ENCODE measurements at regions not wholly inside any gene's neighbourhood (a gene's known extent, or its start where the extent isn't known, plus 50 kb on each side); places are given as distances from the start of the nearest gene placed in this dataset.

GRCh38 chr20:17873410-17874270 lies 95.0 kb downstream of the SNX5 start:
- H3K4me1 Mint-ChIP-seq, result peaks cover 15 to 33% (median 22%) of the 10 kb centered on the region in 3 donors
- ATAC-seq (replicated peaks in 1 of 4), result peak in 1 of 4 experiments; percentile 20
- H3K36me3 Mint-ChIP-seq, result no peaks in the 10 kb centered on the region
- WGBS (ENCODE audit: insufficient coverage), result 71% methylated on average over 12 of the region's 14 CpGs
- Histone ChIP-seq H3K27ac (ENCODE audit: low read length) (no peak overlapping the region), H3K9me3 (no peaks in the 10 kb centered on the region), H3K4me3 (ENCODE audit: control insufficient read depth in 1 of 2, extremely low read depth in 1 of 2, low read length in 1 of 2) (no peak overlapping the region), H3K36me3 (ENCODE audit: control insufficient read depth in 2 of 2, extremely low read depth in 1 of 2, insufficient read depth in 1 of 2, low read length in 1 of 2) (no peaks in the 10 kb centered on the region), H3K4me1 (ENCODE audit: control insufficient read depth in 1 of 2, extremely low read depth in 1 of 2, insufficient read depth in 2 of 2, low read length in 2 of 2) (peaks cover 0 to 8% of the 10 kb centered on the region in 2 experiments), H3K27me3 (replicated peaks in 1 of 2; ENCODE audit: control insufficient read depth in 2 of 2, extremely low read depth in 1 of 2, insufficient read depth in 2 of 2, low read length in 1 of 2) (peaks cover 0 to 28% of the 10 kb centered on the region in 2 experiments)
- ChIA-PET POLR2A (no interaction called here), CTCF (interaction anchor here in 1 of 2 donors (0.6 to 0.7 kb wide), 2 partner anchors 65 to 118 kb away, joined by 3 read pairs; no protein-coding TSS in a partner anchor)
- no peak overlapping the region for H3K4me3 Mint-ChIP-seq
- no peak for DNase-seq
- peaks cover 6 to 13% of the 10 kb centered on the region in 2 donors for H3K27me3 Mint-ChIP-seq
- H3K9me3 Mint-ChIP-seq, result no peaks in the 10 kb centered on the region
- H3K27ac Mint-ChIP-seq, result no peak overlapping the region

GRCh38 chr20:17872959-17873358 lies 95.6 kb downstream of the SNX5 start:
- Histone ChIP-seq H3K27ac (ENCODE audit: low read length) (no peak overlapping the region), H3K4me3 (ENCODE audit: control insufficient read depth in 1 of 2, extremely low read depth in 1 of 2, low read length in 1 of 2) (no peak overlapping the region), H3K36me3 (ENCODE audit: control insufficient read depth in 2 of 2, extremely low read depth in 1 of 2, insufficient read depth in 1 of 2, low read length in 1 of 2) (no peaks in the 10 kb centered on the region), H3K27me3 (replicated peaks in 1 of 2; ENCODE audit: control insufficient read depth in 2 of 2, extremely low read depth in 1 of 2, insufficient read depth in 2 of 2, low read length in 1 of 2) (peaks cover 0 to 28% of the 10 kb centered on the region in 2 experiments), H3K4me1 (ENCODE audit: control insufficient read depth in 1 of 2, extremely low read depth in 1 of 2, insufficient read depth in 2 of 2, low read length in 2 of 2) (peaks cover 0 to 5% of the 10 kb centered on the region in 2 experiments), H3K9me3 (no peaks in the 10 kb centered on the region)
- no peaks in the 10 kb centered on the region for H3K9me3 Mint-ChIP-seq
- H3K4me3 Mint-ChIP-seq, result no peak overlapping the region
- no peak overlapping the region for H3K27ac Mint-ChIP-seq
- ATAC-seq (replicated peaks in 1 of 4) (no peak), DNase-seq (no peak)
- H3K4me1 Mint-ChIP-seq, result peaks cover 13 to 26% (median 15%) of the 10 kb centered on the region in 3 donors
- H3K36me3 Mint-ChIP-seq, result no peaks in the 10 kb centered on the region
- ChIA-PET POLR2A (no interaction called here), CTCF (interaction anchor here in 1 of 2 donors (0.6 to 0.7 kb wide), 2 partner anchors 66 to 118 kb away, joined by 3 read pairs; no protein-coding TSS in a partner anchor)
- peaks cover 4 to 15% of the 10 kb centered on the region in 2 donors for H3K27me3 Mint-ChIP-seq
- 81% methylated on average over 5 of the region's 5 CpGs for WGBS (ENCODE audit: insufficient coverage)

DNA sequence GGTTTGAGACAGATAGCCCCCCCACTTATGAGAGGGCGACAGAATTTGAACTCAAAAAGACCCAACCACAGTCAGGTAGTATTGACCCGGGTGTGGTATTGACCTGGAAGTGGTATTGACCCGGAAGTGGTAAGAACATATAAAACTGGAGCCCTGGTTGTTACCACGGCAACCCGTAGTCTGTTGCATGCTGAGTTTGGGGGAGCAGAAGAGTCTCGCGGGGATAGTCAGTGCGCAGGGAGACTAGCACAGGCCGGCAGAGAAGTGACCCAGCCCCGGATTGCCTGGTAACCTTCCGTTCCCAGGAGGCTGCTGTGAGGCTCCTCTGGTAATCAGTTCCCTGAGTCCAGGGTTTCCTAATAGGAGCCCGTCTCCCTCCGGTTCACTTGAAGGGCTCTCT lies 96.2 kb downstream of the SNX5 start:
- peaks cover 13 to 25% (median 14%) of the 10 kb centered on the region in 3 donors for H3K4me1 Mint-ChIP-seq
- no peaks in the 10 kb centered on the region for H3K9me3 Mint-ChIP-seq
- H3K27me3 Mint-ChIP-seq, result peaks cover 0 to 15% of the 10 kb centered on the region in 2 donors
- Histone ChIP-seq H3K36me3 (ENCODE audit: control insufficient read depth in 2 of 2, extremely low read depth in 1 of 2, insufficient read depth in 1 of 2, low read length in 1 of 2) (no peaks in the 10 kb centered on the region), H3K4me1 (ENCODE audit: control insufficient read depth in 1 of 2, extremely low read depth in 1 of 2, insufficient read depth in 2 of 2, low read length in 2 of 2) (peaks cover 0 to 5% of the 10 kb centered on the region in 2 experiments), H3K27me3 (replicated peaks in 1 of 2; ENCODE audit: control insufficient read depth in 2 of 2, extremely low read depth in 1 of 2, insufficient read depth in 2 of 2, low read length in 1 of 2) (peaks cover 0 to 31% of the 10 kb centered on the region in 2 experiments), H3K27ac (ENCODE audit: low read length) (no peak overlapping the region), H3K9me3 (no peaks in the 10 kb centered on the region), H3K4me3 (ENCODE audit: control insufficient read depth in 1 of 2, extremely low read depth in 1 of 2, low read length in 1 of 2) (no peak overlapping the region)
- no peaks in the 10 kb centered on the region for H3K36me3 Mint-ChIP-seq
- ATAC-seq (replicated peaks in 1 of 4), result no peak
- no peak overlapping the region for H3K27ac Mint-ChIP-seq
- WGBS (ENCODE audit: insufficient coverage), result 73% methylated on average over 12 of the region's 13 CpGs
- CTCF ChIA-PET, result no interaction called here
- POLR2A ChIA-PET, result no interaction called here
- H3K4me3 Mint-ChIP-seq, result no peak overlapping the region
- no peak for DNase-seq

- peaks cover 0 to 15% of the 10 kb centered on the region in 2 donors for H3K27me3 Mint-ChIP-seq
- no peak for ATAC-seq (replicated peaks in 1 of 4)
- ChIA-PET CTCF (no interaction called here), POLR2A (no interaction called here)
- no peaks in the 10 kb centered on the region for H3K36me3 Mint-ChIP-seq
- peak overlapping the region in 1 of 3 donors; percentile 1 for H3K4me3 Mint-ChIP-seq
- no peaks in the 10 kb centered on the region for H3K9me3 Mint-ChIP-seq
- no peak for DNase-seq
- no peak overlapping the region for H3K4me3 ChIP-seq (ENCODE audit: control insufficient read depth in 1 of 2, extremely low read depth in 1 of 2, low read length in 1 of 2)
- peak overlapping the region; percentile 33 to 41 for H3K27ac Mint-ChIP-seq
- peaks cover 13 to 22% (median 14%) of the 10 kb centered on the region in 3 donors for H3K4me1 Mint-ChIP-seq
- no peaks in the 10 kb centered on the region for H3K36me3 ChIP-seq (ENCODE audit: control insufficient read depth in 2 of 2, extremely low read depth in 1 of 2, insufficient read depth in 1 of 2, low read length in 1 of 2)
- no peaks in the 10 kb centered on the region for H3K9me3 ChIP-seq
- H3K27me3 ChIP-seq (replicated peaks in 1 of 2; ENCODE audit: control insufficient read depth in 2 of 2, extremely low read depth in 1 of 2, insufficient read depth in 2 of 2, low read length in 1 of 2), result peaks cover 0 to 31% of the 10 kb centered on the region in 2 experiments
- H3K27ac ChIP-seq (ENCODE audit: low read length), result no peak overlapping the region
- H3K4me1 ChIP-seq (ENCODE audit: control insufficient read depth in 1 of 2, extremely low read depth in 1 of 2, insufficient read depth in 2 of 2, low read length in 2 of 2), result peaks cover 0 to 5% of the 10 kb centered on the region in 2 experiments
- 38% methylated on average over 4 of the region's 4 CpGs for WGBS (ENCODE audit: insufficient coverage)
Measured at GRCh38 chr20:17871886-17872285, 96.7 kb downstream of the SNX5 start.

DNA sequence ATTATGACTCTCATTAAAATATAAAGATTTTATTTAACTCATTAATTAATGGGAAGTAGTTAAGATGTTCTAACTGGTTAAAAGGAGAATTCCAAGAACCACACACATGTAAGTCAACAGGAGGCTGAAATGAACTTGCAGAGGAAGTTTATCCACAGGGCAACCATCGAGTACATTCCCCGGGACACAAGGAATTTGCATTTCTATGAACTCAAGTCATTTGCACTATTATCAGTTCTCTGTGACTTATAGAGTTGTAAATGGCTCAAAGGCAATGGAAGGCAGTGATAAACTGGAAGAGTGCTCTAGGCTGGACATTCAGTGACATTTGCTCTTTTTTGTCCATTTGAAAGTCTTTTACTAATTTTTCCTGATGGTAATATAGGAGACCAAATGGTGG lies 97.4 kb downstream of the SNX5 start:
- POLR2A ChIA-PET, result no interaction called here

DNA sequence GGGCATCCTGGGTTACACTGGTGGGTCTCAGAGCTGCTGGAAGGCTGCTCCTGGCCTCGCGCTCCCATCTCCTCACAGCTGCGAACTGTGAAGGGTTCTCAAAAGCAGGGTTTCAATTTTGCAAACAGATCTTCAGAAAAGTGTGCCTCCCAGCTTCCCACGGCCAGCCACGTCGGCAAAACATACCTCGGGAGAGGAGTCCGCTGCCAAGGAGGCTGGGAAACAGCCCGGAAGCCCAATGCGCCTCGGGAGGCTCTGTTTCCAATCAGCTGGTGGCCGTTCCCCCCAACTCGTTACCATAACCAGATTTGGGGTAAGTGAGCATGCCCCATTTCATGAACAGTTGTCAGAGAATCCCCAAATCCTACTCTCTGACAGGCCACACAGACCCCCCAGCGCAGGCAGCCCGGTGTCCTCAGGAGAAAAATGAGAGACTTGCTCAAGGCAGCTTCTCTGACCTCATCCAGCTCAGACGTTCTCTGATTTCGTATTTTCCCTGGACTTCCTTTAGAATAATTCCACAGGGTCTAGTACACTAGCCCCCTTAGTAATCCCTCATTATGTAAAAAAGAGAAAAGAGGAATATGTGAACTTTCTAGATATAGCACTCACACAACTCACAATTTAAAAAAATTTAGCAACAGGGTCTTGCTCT lies 98.4 kb downstream of the SNX5 start:
- Mint-ChIP-seq H3K36me3 (no peaks in the 10 kb centered on the region), H3K27ac (no peak overlapping the region), H3K4me1 (peaks cover 11 to 19% (median 13%) of the 10 kb centered on the region in 3 donors), H3K4me3 (no peak overlapping the region), H3K9me3 (no peaks in the 10 kb centered on the region), H3K27me3 (peaks cover 0 to 17% of the 10 kb centered on the region in 2 donors)
- no peaks in the 10 kb centered on the region for H3K36me3 ChIP-seq (ENCODE audit: control insufficient read depth in 2 of 2, extremely low read depth in 1 of 2, insufficient read depth in 1 of 2, low read length in 1 of 2)
- H3K27ac ChIP-seq (ENCODE audit: low read length), result no peak overlapping the region
- POLR2A ChIA-PET, result no interaction called here
- H3K27me3 ChIP-seq (replicated peaks in 1 of 2; ENCODE audit: control insufficient read depth in 2 of 2, extremely low read depth in 1 of 2, insufficient read depth in 2 of 2, low read length in 1 of 2), result peaks cover 0 to 30% of the 10 kb centered on the region in 2 experiments
- DNase-seq (no peak), ATAC-seq (replicated peaks in 1 of 4) (no peak)
- 93% methylated on average over 12 of the region's 17 CpGs for WGBS (ENCODE audit: insufficient coverage)
- H3K4me1 ChIP-seq (ENCODE audit: control insufficient read depth in 1 of 2, extremely low read depth in 1 of 2, insufficient read depth in 2 of 2, low read length in 2 of 2), result peaks cover 0 to 5% of the 10 kb centered on the region in 2 experiments
- CTCF ChIA-PET, result no interaction called here
- H3K9me3 ChIP-seq, result no peaks in the 10 kb centered on the region
- H3K4me3 ChIP-seq (ENCODE audit: control insufficient read depth in 1 of 2, extremely low read depth in 1 of 2, low read length in 1 of 2), result no peak overlapping the region

More for the DNA sequence above, 97.4 kb downstream of the SNX5 start:
- DNase-seq (no peak), ATAC-seq (replicated peaks in 1 of 4) (no peak)
- no peak overlapping the region for H3K4me3 Mint-ChIP-seq
- Histone ChIP-seq H3K4me3 (ENCODE audit: control insufficient read depth in 1 of 2, extremely low read depth in 1 of 2, low read length in 1 of 2) (no peak overlapping the region), H3K27me3 (replicated peaks in 1 of 2; ENCODE audit: control insufficient read depth in 2 of 2, extremely low read depth in 1 of 2, insufficient read depth in 2 of 2, low read length in 1 of 2) (peaks cover 0 to 30% of the 10 kb centered on the region in 2 experiments), H3K4me1 (ENCODE audit: control insufficient read depth in 1 of 2, extremely low read depth in 1 of 2, insufficient read depth in 2 of 2, low read length in 2 of 2) (peaks cover 0 to 5% of the 10 kb centered on the region in 2 experiments), H3K36me3 (ENCODE audit: control insufficient read depth in 2 of 2, extremely low read depth in 1 of 2, insufficient read depth in 1 of 2, low read length in 1 of 2) (no peaks in the 10 kb centered on the region), H3K27ac (ENCODE audit: low read length) (no peak overlapping the region), H3K9me3 (no peaks in the 10 kb centered on the region)
- no peaks in the 10 kb centered on the region for H3K9me3 Mint-ChIP-seq
- H3K4me1 Mint-ChIP-seq, result peaks cover 12 to 19% (median 13%) of the 10 kb centered on the region in 3 donors
- CTCF ChIA-PET, result no interaction called here
- no peaks in the 10 kb centered on the region for H3K36me3 Mint-ChIP-seq
- no CpG with 5 or more reads among the region's 2 CpGs for WGBS (ENCODE audit: insufficient coverage)
- no peak overlapping the region for H3K27ac Mint-ChIP-seq
- peaks cover 0 to 16% of the 10 kb centered on the region in 2 donors for H3K27me3 Mint-ChIP-seq
